Karpas-422 (cell line): ENCODE measurements at regions not wholly inside any gene's neighbourhood (a gene's known extent, or its start where the extent isn't known, plus 50 kb on each side); places are given as distances from the start of the nearest gene placed in this dataset.
A peak's percentile ranks its signal among the peaks of the same experiment; 100 is the strongest.

Experiments used
- DNase-seq: peaks from one replicate; pipeline ENCODE4 v3.0.0-alpha.2; 2015
- H2AFZ ChIP-seq: fragments of 200-600 bp; sonication (generic); 2 replicates; pipeline ENCODE4 v1.6.1; 2014; ENCODE audit warnings: antibody characterized with exemption, low read length, mixed read lengths
- H3K27ac ChIP-seq: fragments of 200-600 bp; sonication (generic); 2 replicates; pipeline ENCODE4 v1.5.1; 2014; ENCODE audit warnings: mild to moderate bottlenecking, low read length, moderate library complexity
- H3K27me3 ChIP-seq: fragments of 200-600 bp; sonication (generic); 2 replicates; pipeline ENCODE4 v1.6.1; 2014; ENCODE audit warnings: low read length, mixed read lengths
- H3K36me3 ChIP-seq: fragments of 200-600 bp; sonication (generic); 2 replicates; pipeline ENCODE4 v1.6.1; 2014; ENCODE audit warnings: low read length, mixed read lengths; ENCODE audit not compliant: insufficient read depth
- H3K4me1 ChIP-seq: fragments of 200-600 bp; sonication (generic); 2 replicates; pipeline ENCODE4 v1.6.1; 2014; ENCODE audit warnings: mild to moderate bottlenecking, low read length, mixed read lengths
- H3K4me2 ChIP-seq: fragments of 200-600 bp; sonication (generic); 2 replicates; pipeline ENCODE4 v1.6.1; 2014; ENCODE audit warnings: low read length, low read depth, mild to moderate bottlenecking; ENCODE audit not compliant: poor library complexity, severe bottlenecking
- H3K4me3 ChIP-seq: fragments of 200-600 bp; sonication (generic); 2 replicates; pipeline ENCODE4 v1.5.1; 2014; ENCODE audit warnings: mild to moderate bottlenecking, antibody characterized with exemption, low read length, mixed read lengths
- H3K79me2 ChIP-seq: fragments of 200-600 bp; sonication (generic); 2 replicates; pipeline ENCODE4 v1.6.1; 2014; ENCODE audit warnings: mild to moderate bottlenecking, low read length, mixed read lengths
- H3K9ac ChIP-seq: fragments of 200-600 bp; sonication (generic); 2 replicates; pipeline ENCODE4 v1.6.0; 2014; ENCODE audit warnings: low read length
- H3K9me2 ChIP-seq: fragments of 200-600 bp; sonication (generic), shearing (Covaris generic); replicated peaks from 2 replicates; pipeline ENCODE4 v1.6.0; 2014; ENCODE audit warnings: mild to moderate bottlenecking, low read length, moderate library complexity; ENCODE audit not compliant: insufficient read depth
- H3K9me3 ChIP-seq: fragments of 300-700, 200-600 bp; sonication (generic); 2 replicates; pipeline ENCODE4 v1.6.1; 2014; ENCODE audit warnings: low read length, mixed read lengths
- H4K20me1 ChIP-seq: fragments of 200-600 bp; sonication (generic); 2 replicates; pipeline ENCODE4 v1.6.1; 2014; ENCODE audit warnings: mild to moderate bottlenecking, antibody characterized with exemption, low read length, low read depth; ENCODE audit not compliant: insufficient read depth

- Histone ChIP-seq H3K9ac (no peak overlapping the region), H3K79me2 (peaks cover 89% of the 10 kb centered on the region), H3K36me3 (0 out of 2 replicates have a peak, but pooled peaks cover 3% of the 10 kb centered on the region), H3K9me2 (no peaks in the 10 kb centered on the region), H3K27me3 (no peaks in the 10 kb centered on the region), H3K4me3 (no peak overlapping the region), H3K4me2 (no peak overlapping the region), H3K4me1 (peaks cover 40% of the 10 kb centered on the region), H3K9me3 (no peaks in the 10 kb centered on the region), H2AFZ (no peak overlapping the region), H3K27ac (peak overlapping the region; percentile 38), H4K20me1 (no peaks in the 10 kb centered on the region)
- DNase-seq = no peak
Measured at GRCh38 chr19:46955813-46956371, 63.7 kb upstream of the NPAS1 start.

GRCh38 chr19:46958532-46958931 is 61.1 kb upstream of the NPAS1 start:
- Histone ChIP-seq H3K36me3 (0 out of 2 replicates have a peak, but pooled peaks cover 3% of the 10 kb centered on the region), H3K4me1 (peaks cover 26% of the 10 kb centered on the region), H3K4me3 (no peak overlapping the region), H3K4me2 (no peak overlapping the region), H3K9me2 (no peaks in the 10 kb centered on the region), H3K9ac (no peak overlapping the region), H3K27me3 (no peaks in the 10 kb centered on the region), H3K27ac (no peak overlapping the region), H2AFZ (no peak overlapping the region), H3K9me3 (no peaks in the 10 kb centered on the region), H3K79me2 (peaks cover 88% of the 10 kb centered on the region), H4K20me1 (no peaks in the 10 kb centered on the region)
- DNase-seq = no peak

GRCh38 chr19:46959894-46960556 is 59.6 kb upstream of the NPAS1 start:
- H4K20me1 ChIP-seq = no peaks in the 10 kb centered on the region
- no peak overlapping the region for H3K4me3 ChIP-seq
- peaks cover 11% of the 10 kb centered on the region for H3K4me1 ChIP-seq
- no peaks in the 10 kb centered on the region for H3K27me3 ChIP-seq
- H3K9me2 ChIP-seq = no peaks in the 10 kb centered on the region
- H3K79me2 ChIP-seq = peaks cover 82% of the 10 kb centered on the region
- no peaks in the 10 kb centered on the region for H3K9me3 ChIP-seq
- no peak for DNase-seq
- no peak overlapping the region for H3K9ac ChIP-seq
- H3K4me2 ChIP-seq = no peak overlapping the region
- H3K36me3 ChIP-seq = peaks cover 3% of the 10 kb centered on the region; the same call in 1 of the 2 replicates
- no peak overlapping the region for H3K27ac ChIP-seq
- H2AFZ ChIP-seq = no peak overlapping the region

- peaks cover 2% of the 10 kb centered on the region; the same call in 1 of the 2 replicates for H3K4me1 ChIP-seq
- H3K27ac ChIP-seq = no peak overlapping the region
- H3K27me3 ChIP-seq = no peaks in the 10 kb centered on the region
- H3K36me3 ChIP-seq = peaks cover 9% of the 10 kb centered on the region; the same call in 1 of the 2 replicates
- peaks cover 80% of the 10 kb centered on the region for H3K79me2 ChIP-seq
- no peak overlapping the region for H3K4me2 ChIP-seq
- H3K9ac ChIP-seq = no peak overlapping the region
- H4K20me1 ChIP-seq = no peaks in the 10 kb centered on the region
- no peaks in the 10 kb centered on the region for H3K9me2 ChIP-seq
- no peak overlapping the region for H3K4me3 ChIP-seq
- DNase-seq = no peak
- no peaks in the 10 kb centered on the region for H3K9me3 ChIP-seq
- H2AFZ ChIP-seq = no peak overlapping the region
Measured at GRCh38 chr19:46962030-46962570, 57.5 kb upstream of the NPAS1 start.

GRCh38 chr19:46963093-46963734 is 56.4 kb upstream of the NPAS1 start:
- Histone ChIP-seq H3K4me3 (no peak overlapping the region), H3K27me3 (no peaks in the 10 kb centered on the region), H3K9me3 (no peaks in the 10 kb centered on the region), H3K4me2 (no peak overlapping the region), H2AFZ (no peak overlapping the region), H3K79me2 (peaks cover 82% of the 10 kb centered on the region), H3K9me2 (no peaks in the 10 kb centered on the region), H3K27ac (no peak overlapping the region), H3K4me1 (peaks cover 2% of the 10 kb centered on the region; the same call in 1 of the 2 replicates), H4K20me1 (no peaks in the 10 kb centered on the region), H3K36me3 (peaks cover 6% of the 10 kb centered on the region; the same call in 1 of the 2 replicates), H3K9ac (no peak overlapping the region)
- DNase-seq = no peak

GRCh38 chr19:46967578-46968032 is 52.0 kb upstream of the NPAS1 start:
- DNase-seq = no peak
- H3K9me2 ChIP-seq = no peaks in the 10 kb centered on the region
- no peak overlapping the region for H3K9ac ChIP-seq
- H3K4me2 ChIP-seq = no peak overlapping the region
- H3K4me1 ChIP-seq = no peaks in the 10 kb centered on the region
- peaks cover 77% of the 10 kb centered on the region for H3K79me2 ChIP-seq
- H2AFZ ChIP-seq = no peak overlapping the region
- no peaks in the 10 kb centered on the region for H3K9me3 ChIP-seq
- peaks cover 8% of the 10 kb centered on the region; the same call in 1 of the 2 replicates for H3K36me3 ChIP-seq
- no peaks in the 10 kb centered on the region for H4K20me1 ChIP-seq
- H3K27me3 ChIP-seq = no peaks in the 10 kb centered on the region
- H3K4me3 ChIP-seq = no peak overlapping the region
- no peak overlapping the region for H3K27ac ChIP-seq
